ENCODE measurements at regions not wholly inside any gene's neighbourhood (a gene's known extent, or its start where the extent isn't known, plus 50 kb on each side); places are given as distances from the start of the nearest gene placed in this dataset.

DNA sequence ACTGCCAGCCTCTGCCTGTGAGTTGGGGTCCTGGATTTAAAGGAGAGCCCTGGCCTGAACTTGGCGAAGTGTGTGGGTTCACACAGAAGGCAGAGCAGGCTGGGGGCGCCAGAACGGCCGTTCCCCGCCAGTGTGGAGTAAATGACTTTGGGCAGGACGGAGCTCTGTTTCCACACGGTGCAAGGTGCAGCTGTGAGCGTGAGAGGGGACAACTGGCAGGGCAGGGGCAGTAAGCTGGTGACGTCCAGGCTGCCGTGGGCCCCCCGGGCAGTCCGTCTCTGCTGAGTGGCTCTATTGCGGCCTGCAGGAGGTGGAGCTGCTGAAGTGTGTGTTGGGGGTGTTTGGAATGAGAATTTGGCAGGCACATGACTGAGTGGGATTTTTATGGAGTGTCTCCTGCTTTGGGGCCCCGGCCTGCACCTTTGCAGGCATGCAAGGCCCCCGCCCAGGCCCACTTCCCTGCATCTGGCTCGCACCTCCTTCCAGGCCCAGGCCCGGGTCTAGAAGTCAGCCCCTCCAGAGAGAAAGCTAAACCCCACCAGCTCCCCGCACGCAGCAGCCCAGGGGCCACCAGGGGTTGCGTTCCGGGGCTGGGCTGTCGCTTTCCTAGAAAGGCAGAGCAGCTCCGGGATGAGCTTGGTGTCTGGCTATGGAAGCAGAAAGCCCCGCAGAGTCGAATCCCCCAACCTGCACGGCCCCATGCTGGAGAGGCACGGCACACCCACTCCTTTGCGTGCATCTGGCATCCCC lies 62.2 kb upstream of the GRPEL1 start:
- H2AK5ac ChIP-seq (ENCODE audit: low read depth, low read length), result no peak overlapping the region
- ChIA-PET POLR2A (ENCODE audit: unreplicated experiment) (no interaction called here), CTCF (no interaction called here)
- ATAC-seq (ENCODE audit: low read depth) (no peak), DNase-seq (no peak)
- H3K23ac ChIP-seq (ENCODE audit: low read depth, low read length), result no peak overlapping the region
- no peak overlapping the region for H3K18ac ChIP-seq (ENCODE audit: low read depth, low read length)
- H3K9me1 ChIP-seq (ENCODE audit: insufficient read depth, low read length), result peaks cover 19% of the 10 kb centered on the region
- H3K56ac ChIP-seq (ENCODE audit: extremely low read depth, insufficient read depth, low read length), result no peak overlapping the region
- H3K9me3 ChIP-seq (ENCODE audit: control insufficient read depth, insufficient read depth, low read length), result peaks cover 6% of the 10 kb centered on the region; the same call in 1 of the 2 replicates
- intact Hi-C loops (cut with micrococcal nuclease), result loop anchor here (5.0 kb wide), 1 partner anchor 737 kb away; no protein-coding TSS in a partner anchor
- dilution Hi-C loops (cut with HindIII; ENCODE audit: low sequenced_read_pairs, unreplicated experiment), result no loop called here
- no peak overlapping the region for H4K8ac ChIP-seq (ENCODE audit: low read depth in 2 of 2, low read length in 2 of 2)
- peaks cover 5% of the 10 kb centered on the region; the same call in 1 of the 2 replicates for H4K20me1 ChIP-seq (ENCODE audit: insufficient read depth, low read length)
- no peak overlapping the region for H2BK120ac ChIP-seq (ENCODE audit: low read depth, low read length)
- TF ChIP-seq MXI1 (IDR thresholded peaks at IDR 0.05; ENCODE audit: borderline replicate concordance, low read depth, low read length) (no peak), MAZ (IDR thresholded peaks at IDR 0.05; ENCODE audit: borderline replicate concordance, low read depth, low read length) (no peak), CEBPB (IDR thresholded peaks at IDR 0.05; ENCODE audit: low read depth, low read length) (no peak), RCOR1 (IDR thresholded peaks at IDR 0.05; ENCODE audit: insufficient replicate concordance, low read length) (no peak), CHD1 (IDR thresholded peaks at IDR 0.05; ENCODE audit: low read depth, low read length) (no peak), SMC3 (IDR thresholded peaks at IDR 0.05; ENCODE audit: low read depth, low read length) (no peak), ELK1 (IDR thresholded peaks at IDR 0.05; ENCODE audit: borderline replicate concordance, low read depth, low read length) (no peak), FOS (IDR thresholded peaks at IDR 0.05; ENCODE audit: low read depth, low read length) (no peak), NFE2L2 (IDR thresholded peaks at IDR 0.05; ENCODE audit: low read depth, low read length) (no peak), POLR2A (IDR thresholded peaks at IDR 0.05; ENCODE audit: low read depth, low read length) (no peak), BHLHE40 (IDR thresholded peaks at IDR 0.05; ENCODE audit: low read depth, low read length) (no peak)
- H3K9ac ChIP-seq (ENCODE audit: low read depth, low read length), result no peak overlapping the region
- in situ Hi-C loops (cut with MboI; ENCODE audit: low sequenced_read_pairs), result no loop called here
- H2BK5ac ChIP-seq (ENCODE audit: low read depth, low read length, poor library complexity, severe bottlenecking), result no peak overlapping the region
- H4K5ac ChIP-seq (ENCODE audit: low read depth, low read length), result no peak overlapping the region
- H2AK9ac ChIP-seq (replicated peaks; ENCODE audit: low read depth, low read length, poor library complexity), result no peak overlapping the region
- no peak overlapping the region for H3K14ac ChIP-seq (replicated peaks; ENCODE audit: low read depth, low read length)
- no peak overlapping the region for H3K4me2 ChIP-seq (ENCODE audit: low read depth, low read length)
- WGBS, 2 experiments (ENCODE audit: extremely low coverage in 2 of 2, insufficient read length in 1 of 2), result 41% methylated on average over 15 of the region's 28 CpGs; no CpG with 5 or more reads in 1 of the 2 experiments
- no peak overlapping the region for H3K4ac ChIP-seq (ENCODE audit: low read depth, low read length)
- peaks cover 5% of the 10 kb centered on the region; the same call in 1 of the 2 replicates for H3K4me1 ChIP-seq (ENCODE audit: control insufficient read depth, insufficient read depth, low read length)
- H3K27me3 ChIP-seq (ENCODE audit: control insufficient read depth, insufficient read depth, low read length), result peaks cover 3% of the 10 kb centered on the region; the same call in 1 of the 2 replicates
- no peaks in the 10 kb centered on the region for H3K36me3 ChIP-seq (ENCODE audit: control insufficient read depth, insufficient read depth, low read length)
- no peak overlapping the region for H3K27ac ChIP-seq (ENCODE audit: insufficient read depth, low read length)
- no peak overlapping the region for H2BK20ac ChIP-seq (ENCODE audit: low read depth, low read length)
- no peak overlapping the region for H4K91ac ChIP-seq (ENCODE audit: insufficient read depth, low read depth, low read length)
- no TSS peak for BruUV-seq (replicated peaks)
- no peak overlapping the region for H3K4me3 ChIP-seq (ENCODE audit: insufficient read depth, low read depth, low read length)
- no peaks in the 10 kb centered on the region for H3K79me1 ChIP-seq (ENCODE audit: low read depth in 1 of 2, low read length in 2 of 2)
- H2AFZ ChIP-seq (replicated peaks; ENCODE audit: low read length, poor library complexity), result no peak overlapping the region
- no peak overlapping the region for H2BK15ac ChIP-seq (ENCODE audit: low read depth, low read length)

Measured in IMR-90 (cell line).